HepG2 (cell line): ENCODE measurements at regions not wholly inside any gene's neighbourhood (a gene's known extent, or its start where the extent isn't known, plus 50 kb on each side); places are given as distances from the start of the nearest gene placed in this dataset.

Experiments
- ATAC-seq: fragments of 200-7000 bp; cut with Tn5 transposase; 3 replicates; pipeline ENCODE4 v1.9.1; 2020; ENCODE audit warnings: mild to moderate bottlenecking, moderate library complexity
- BruUV-seq: library from RNA; stranded (reverse); fragments of 400-500 nt; replicated peaks from 2 replicates; lab custom pipeline; 2021; lab: Mats Ljungman, UMichigan
- CTCF ChIA-PET: fragments of 300-600 bp; formaldehyde crosslinking; extraction: SDS; loops from one replicate; lab custom pipeline; 2021; ENCODE audit warnings: low total read pairs, inconsistent platforms, low intra/inter-chr PET ratio; lab: Yijun Ruan, JAX
- POLR2A ChIA-PET: fragments of 350-600 bp; sonication (Branson Sonifier 250); formaldehyde crosslinking; loops from one replicate; lab custom pipeline; 2020; ENCODE audit warnings: antibody characterized with exemption, inconsistent platforms; lab: Yijun Ruan, JAX
- DNase-seq: peaks from one replicate; pipeline ENCODE4 v3.0.0-alpha.2; 2015; ENCODE audit warnings: low spot score
- FAIRE-seq: peaks from 3 replicates; lab custom pipeline; 2011; peaks lifted over from hg19 to GRCh38; lab: Jason Lieb, UNC
- H2AFZ ChIP-seq: one replicate; pipeline ENCODE4 v1.6.1; 2011; ENCODE audit warnings: low read length, inconsistent platforms
- H3K27ac ChIP-seq: fragments of 300-600 bp; 3 replicates; pipeline ENCODE4 v1.8.0; 2011; ENCODE audit warnings: mixed run types, mild to moderate bottlenecking, mixed read lengths, low read length, inconsistent platforms; ENCODE audit not compliant: insufficient read depth; ENCODE audit errors: extremely low read length
- H3K27me3 ChIP-seq, 2 experiments: fragments of 200-600 bp in 1 of 2; 2 replicates in 1 of 2; 3 replicates in 1 of 2; pipeline versions ENCODE4 v1.6.0 to v1.8.0; 2011; ENCODE audit warnings: low read length in 2 of 2, mild to moderate bottlenecking in 2 of 2, moderate library complexity in 2 of 2, inconsistent platforms in 1 of 2; ENCODE audit not compliant: insufficient read depth in 2 of 2, control insufficient read depth in 1 of 2
- H3K36me3 ChIP-seq, 2 experiments: fragments of 200-600 bp in 1 of 2; replicated peaks in 1 of 2; 2 replicates in 1 of 2; 3 replicates in 1 of 2; pipeline versions ENCODE4 v1.5.1 to v1.8.0; 2011; ENCODE audit warnings: low read length in 2 of 2, inconsistent platforms in 1 of 2; ENCODE audit not compliant: insufficient read depth in 2 of 2, control insufficient read depth in 1 of 2
- H3K4me1 ChIP-seq: 2 replicates; pipeline ENCODE4 v1.5.1; 2012; ENCODE audit warnings: low read length, inconsistent platforms; ENCODE audit not compliant: insufficient read depth
- H3K4me2 ChIP-seq: 2 replicates; pipeline ENCODE4 v1.6.0; 2011; ENCODE audit warnings: low read depth, low read length, inconsistent platforms
- H3K4me3 ChIP-seq, 3 experiments: fragments of 200-600 bp in 1 of 3; sonication (generic), shearing (Covaris generic) in 1 of 3; replicated peaks in 1 of 3; 2 replicates each; pipeline ENCODE4 v1.5.1; 2011 to 2016; ENCODE audit warnings: low read length in 3 of 3, inconsistent platforms in 2 of 3, low read depth in 2 of 3, mild to moderate bottlenecking in 2 of 3, control low read depth in 1 of 3, mixed read lengths in 1 of 3; ENCODE audit not compliant: insufficient read depth in 1 of 3
- H3K79me2 ChIP-seq: one replicate; pipeline ENCODE4 v1.6.1; 2011; ENCODE audit warnings: low read length, inconsistent platforms; ENCODE audit not compliant: insufficient read depth
- H3K9ac ChIP-seq: 2 replicates; pipeline ENCODE4 v1.6.0; 2011; ENCODE audit warnings: mild to moderate bottlenecking, low read depth, low read length, inconsistent platforms; ENCODE audit not compliant: insufficient read depth
- H3K9me3 ChIP-seq: 2 replicates; pipeline ENCODE4 v1.5.1; 2012; ENCODE audit warnings: mild to moderate bottlenecking, low read length
- H4K20me1 ChIP-seq: 2 replicates; pipeline ENCODE4 v1.6.0; 2011; ENCODE audit warnings: inconsistent platforms, mild to moderate bottlenecking, low read length, moderate library complexity; ENCODE audit not compliant: insufficient read depth
- CENPT ChIP-seq: sonication (generic); formaldehyde crosslinking; IDR thresholded peaks from 2 replicates; pipeline ENCODE4 v1.8.0; 2022; ENCODE audit warnings: low read depth, mild to moderate bottlenecking, moderate library complexity, missing genetic modification reagents
- HCFC1 ChIP-seq: fragments of 150-350 bp; IDR thresholded peaks from 2 replicates; pipeline ENCODE4 v1.6.1; 2014; ENCODE audit warnings: low read depth, low read length
- RAD51 ChIP-seq: fragments of 450-650 bp; IDR thresholded peaks from 2 replicates; pipeline ENCODE4 v1.6.1; 2016; ENCODE audit warnings: borderline replicate concordance
- SALL1 ChIP-seq: sonication (generic); formaldehyde crosslinking; IDR thresholded peaks from 2 replicates; pipeline ENCODE4 v1.8.0; 2022; ENCODE audit warnings: mild to moderate bottlenecking, missing genetic modification reagents
- ZNF44 ChIP-seq: sonication (generic); formaldehyde crosslinking; IDR thresholded peaks from 2 replicates; pipeline ENCODE4 v1.5.1; 2020; ENCODE audit warnings: mild to moderate bottlenecking, missing genetic modification reagents
- WGBS: methylation state at CpG from one replicate; pipeline ENCODE4 v1.1.6; 2017; ENCODE audit warnings: low lambda C conversion rate; 5-methylcytosine and 5-hydroxymethylcytosine counted together
- in situ Hi-C: cut with HindIII; loops from 2 replicates; pipeline ENCODE4 v1.10.0; 2017; ENCODE audit warnings: low pct_unique_long_range_greater_than_20kb; ENCODE audit not compliant: extremely low pct_ligation_motif_present
- intact Hi-C: fragments of 100-400 bp; cut with micrococcal nuclease; formaldehyde crosslinking; loops from one replicate; pipeline ENCODE4 v1.10.0; 2022; ENCODE audit not compliant: unreplicated experiment
- TF ChIP-seq, protein P1 (sequence below): sonication (generic); formaldehyde crosslinking; IDR thresholded peaks from 2 replicates; pipeline ENCODE4 v1.8.1; 2023; ENCODE audit warnings: mild to moderate bottlenecking, missing genetic modification reagents

DNA sequence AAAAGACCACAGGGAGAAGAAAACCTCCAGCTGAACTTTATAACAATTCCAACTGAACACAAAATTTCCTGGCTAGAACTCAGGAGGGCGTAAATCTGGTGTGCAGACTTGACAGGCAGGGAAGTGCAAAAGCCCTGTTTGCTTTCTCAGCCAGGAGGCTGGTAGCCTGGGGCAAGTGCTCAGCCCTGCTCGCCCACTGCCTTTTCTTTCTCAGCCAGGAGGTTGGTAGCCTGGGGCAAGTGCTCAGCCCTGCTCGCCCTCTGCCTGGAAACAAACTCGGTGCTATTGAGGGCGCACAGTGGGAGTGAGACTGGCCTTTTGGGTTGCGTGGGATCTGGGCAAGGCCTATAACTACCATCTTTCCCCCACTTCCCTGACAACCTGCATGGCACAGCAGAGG, 275.4 kb upstream of the MAOA start:
- H3K4me1 ChIP-seq = no peaks in the 10 kb centered on the region
- no CpG with 5 or more reads among the region's 6 CpGs for WGBS
- no peak overlapping the region for H3K4me3 ChIP-seq
- in situ Hi-C loops = no loop called here
- H3K9ac ChIP-seq = no peak overlapping the region
- no peaks in the 10 kb centered on the region for H4K20me1 ChIP-seq
- DNase-seq (no peak), ATAC-seq (no peak), FAIRE-seq (no peak)
- no TSS peak for BruUV-seq
- no peaks in the 10 kb centered on the region for H3K36me3 ChIP-seq
- intact Hi-C loops = no loop called here
- no peaks in the 10 kb centered on the region for H3K79me2 ChIP-seq
- H2AFZ ChIP-seq = no peak overlapping the region
- ChIA-PET CTCF (no interaction called here), POLR2A (no interaction called here)
- no peaks in the 10 kb centered on the region for H3K27me3 ChIP-seq
- H3K4me2 ChIP-seq = no peak overlapping the region
- TF ChIP-seq ZNF44 (CRISPR knock-in tag) (no peak), SALL1 (CRISPR knock-in tag) (no peak), HCFC1 (no peak), CENPT (CRISPR knock-in tag) (no peak)
- TF ChIP-seq, protein P1, sequence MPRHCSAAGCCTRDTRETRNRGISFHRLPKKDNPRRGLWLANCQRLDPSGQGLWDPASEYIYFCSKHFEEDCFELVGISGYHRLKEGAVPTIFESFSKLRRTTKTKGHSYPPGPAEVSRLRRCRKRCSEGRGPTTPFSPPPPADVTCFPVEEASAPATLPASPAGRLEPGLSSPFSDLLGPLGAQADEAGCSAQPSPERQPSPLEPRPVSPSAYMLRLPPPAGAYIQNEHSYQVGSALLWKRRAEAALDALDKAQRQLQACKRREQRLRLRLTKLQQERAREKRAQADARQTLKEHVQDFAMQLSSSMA (CRISPR knock-in tag) = no peak
- TF ChIP-seq, all 625 proteins: peak for 0
- Histone ChIP-seq H3K27ac (no peak overlapping the region), H3K9me3 (no peaks in the 10 kb centered on the region)

DNA sequence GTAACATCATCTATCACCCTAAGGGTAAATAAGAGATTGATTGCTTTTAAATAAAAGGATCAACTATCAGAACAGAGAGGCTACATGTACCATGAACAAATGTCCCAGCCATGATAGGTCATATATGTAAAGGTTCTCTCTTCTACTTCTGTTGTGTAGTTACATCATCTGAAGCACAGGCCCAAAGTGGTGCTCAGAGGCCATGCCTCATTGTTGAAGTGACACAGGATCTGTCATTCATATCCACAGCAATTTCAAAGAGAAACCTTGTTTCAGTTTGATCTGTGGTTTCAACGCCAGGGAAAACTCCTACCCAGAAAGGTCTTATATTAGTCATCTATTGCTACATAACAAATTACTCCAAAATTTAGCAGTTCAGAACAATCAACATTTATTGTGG, 269.2 kb upstream of the MAOA start:
- ChIA-PET CTCF (no interaction called here), POLR2A (no interaction called here)
- H3K9ac ChIP-seq = no peak overlapping the region
- intact Hi-C loops = no loop called here
- FAIRE-seq = no peak
- H3K9me3 ChIP-seq = no peaks in the 10 kb centered on the region
- no peaks in the 10 kb centered on the region for H3K27me3 ChIP-seq
- H3K4me1 ChIP-seq = no peaks in the 10 kb centered on the region
- no peak overlapping the region for H3K27ac ChIP-seq
- no peak overlapping the region for H3K4me3 ChIP-seq
- no peak for TF ChIP-seq RAD51
- BruUV-seq = no TSS peak
- H3K79me2 ChIP-seq = no peaks in the 10 kb centered on the region
- in situ Hi-C loops = no loop called here
- ATAC-seq = no peak
- H2AFZ ChIP-seq = no peak overlapping the region
- H3K36me3 ChIP-seq = no peaks in the 10 kb centered on the region
- no peaks in the 10 kb centered on the region for H4K20me1 ChIP-seq
- no peak overlapping the region for H3K4me2 ChIP-seq
- DNase-seq = no peak
- WGBS = 0% methylated on average over 1 of the region's 1 CpG
